A673 (cell line): ENCODE measurements at regions not wholly inside any gene's neighbourhood (a gene's known extent, or its start where the extent isn't known, plus 50 kb on each side); places are given as distances from the start of the nearest gene placed in this dataset.

Experiments
- BruUV-seq: library from RNA; stranded (reverse); fragments of 400-500 nt; replicated peaks from 2 replicates; lab custom pipeline; 2021; lab: Mats Ljungman, UMichigan
- CTCF ChIA-PET: fragments of 300-600 bp; sonication (Branson Sonifier 250); formaldehyde crosslinking; loops from one replicate; lab custom pipeline; 2022; ENCODE audit warnings: antibody characterized with exemption; lab: Charles Lee
- POLR2A ChIA-PET: fragments of 300-600 bp; sonication (Branson Sonifier 250); formaldehyde crosslinking; loops from one replicate; lab custom pipeline; 2022; ENCODE audit warnings: antibody characterized with exemption; ENCODE audit not compliant: low non-redundant PET; lab: Charles Lee
- DNase-seq: peaks from one replicate; pipeline ENCODE4 v3.0.0-alpha.2; 2015; ENCODE audit warnings: low spot score
- H3K27ac ChIP-seq: fragments of 200-600 bp; sonication (generic); 2 replicates; pipeline ENCODE4 v1.5.1; 2016; ENCODE audit warnings: mixed run types, low read depth, mild to moderate bottlenecking, mixed read lengths, antibody characterized with exemption, low read length; ENCODE audit not compliant: poor library complexity, severe bottlenecking
- H3K27me3 ChIP-seq: fragments of 200-600 bp; sonication (generic); replicated peaks from 2 replicates; pipeline ENCODE4 v1.6.1; 2017; ENCODE audit warnings: mixed run types, low read depth, mild to moderate bottlenecking, mixed read lengths, antibody characterized with exemption, low read length; ENCODE audit not compliant: insufficient read depth, poor library complexity
- H3K36me3 ChIP-seq: fragments of 200-600 bp; sonication (generic); 2 replicates; pipeline ENCODE4 v1.6.1; 2016; ENCODE audit warnings: mixed run types, mild to moderate bottlenecking, mixed read lengths, antibody characterized with exemption, low read length; ENCODE audit not compliant: insufficient read depth, poor library complexity, severe bottlenecking
- H3K4me1 ChIP-seq: fragments of 200-600 bp; sonication (generic); 2 replicates; pipeline ENCODE4 v1.6.1; 2017; ENCODE audit warnings: mixed run types, mild to moderate bottlenecking, mixed read lengths, antibody characterized with exemption, low read length; ENCODE audit not compliant: insufficient read depth, poor library complexity, severe bottlenecking
- H3K4me3 ChIP-seq: fragments of 200-600 bp; sonication (generic); 2 replicates; pipeline ENCODE4 v1.5.1; 2016; ENCODE audit warnings: low read depth, mixed run types, mild to moderate bottlenecking, mixed read lengths, low read length; ENCODE audit not compliant: poor library complexity, severe bottlenecking
- H3K9me3 ChIP-seq: fragments of 200-600 bp; sonication (generic); 2 replicates; pipeline ENCODE4 v1.6.1; 2016; ENCODE audit warnings: mixed run types, low read depth, mild to moderate bottlenecking, mixed read lengths, antibody characterized with exemption, low read length; ENCODE audit not compliant: poor library complexity, severe bottlenecking
- EZH2 ChIP-seq: fragments of 200-600 bp; sonication (generic); IDR thresholded peaks from 2 replicates; pipeline ENCODE4 v1.6.1; 2017; ENCODE audit warnings: borderline replicate concordance, low read depth, mild to moderate bottlenecking, mixed read lengths, antibody characterized with exemption, low read length; ENCODE audit not compliant: poor library complexity, severe bottlenecking
- intact Hi-C: fragments of 100-400 bp; cut with micrococcal nuclease; formaldehyde crosslinking; loops from one replicate; pipeline ENCODE4 v1.10.0; 2022; ENCODE audit not compliant: unreplicated experiment
- TF ChIP-seq, protein P1 (sequence below): fragments of 300-800, 200-600 bp; sonication (generic); conservative IDR thresholded peaks from 2 replicates; pipeline ENCODE4 v1.5.1; 2017; ENCODE audit warnings: low read depth, mild to moderate bottlenecking, antibody characterized with exemption, low read length, moderate library complexity, mixed read lengths

DNA sequence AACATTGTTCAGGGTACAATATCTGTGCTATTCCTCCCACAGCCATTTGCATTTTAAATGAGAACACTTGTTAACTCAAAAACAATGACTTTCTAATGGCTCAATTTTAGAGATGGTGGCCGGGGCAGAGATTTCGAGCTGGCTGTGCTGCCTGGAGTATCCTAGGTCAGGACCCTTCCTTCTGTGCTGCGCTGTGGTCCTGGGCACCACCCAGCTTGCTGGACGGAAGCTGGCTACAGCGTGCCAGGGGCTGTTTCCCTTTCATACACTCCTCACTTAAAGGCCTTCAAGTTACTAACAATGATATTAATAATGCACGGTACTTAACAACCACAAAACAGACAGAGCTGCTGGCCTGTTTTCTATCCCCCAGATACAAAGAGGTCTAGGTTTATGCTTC is 194.4 kb upstream of the CST7 start:
- intact Hi-C loops, result loop anchor here (5.0 kb wide), 1 partner anchor 142 kb away; no protein-coding TSS in a partner anchor
- BruUV-seq, result no TSS peak
- Histone ChIP-seq H3K36me3 (no peaks in the 10 kb centered on the region), H3K4me1 (peaks cover 33% of the 10 kb centered on the region), H3K4me3 (no peak overlapping the region), H3K27me3 (no peaks in the 10 kb centered on the region), H3K27ac (peak overlapping the region; percentile 67), H3K9me3 (peaks cover 9% of the 10 kb centered on the region)
- POLR2A ChIA-PET, result no interaction called here
- CTCF ChIA-PET, result no interaction called here
- TF ChIP-seq EZH2, result no peak
- TF ChIP-seq, protein P1, sequence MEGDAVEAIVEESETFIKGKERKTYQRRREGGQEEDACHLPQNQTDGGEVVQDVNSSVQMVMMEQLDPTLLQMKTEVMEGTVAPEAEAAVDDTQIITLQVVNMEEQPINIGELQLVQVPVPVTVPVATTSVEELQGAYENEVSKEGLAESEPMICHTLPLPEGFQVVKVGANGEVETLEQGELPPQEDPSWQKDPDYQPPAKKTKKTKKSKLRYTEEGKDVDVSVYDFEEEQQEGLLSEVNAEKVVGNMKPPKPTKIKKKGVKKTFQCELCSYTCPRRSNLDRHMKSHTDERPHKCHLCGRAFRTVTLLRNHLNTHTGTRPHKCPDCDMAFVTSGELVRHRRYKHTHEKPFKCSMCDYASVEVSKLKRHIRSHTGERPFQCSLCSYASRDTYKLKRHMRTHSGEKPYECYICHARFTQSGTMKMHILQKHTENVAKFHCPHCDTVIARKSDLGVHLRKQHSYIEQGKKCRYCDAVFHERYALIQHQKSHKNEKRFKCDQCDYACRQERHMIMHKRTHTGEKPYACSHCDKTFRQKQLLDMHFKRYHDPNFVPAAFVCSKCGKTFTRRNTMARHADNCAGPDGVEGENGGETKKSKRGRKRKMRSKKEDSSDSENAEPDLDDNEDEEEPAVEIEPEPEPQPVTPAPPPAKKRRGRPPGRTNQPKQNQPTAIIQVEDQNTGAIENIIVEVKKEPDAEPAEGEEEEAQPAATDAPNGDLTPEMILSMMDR, result no peak
- no peak for DNase-seq

DNA sequence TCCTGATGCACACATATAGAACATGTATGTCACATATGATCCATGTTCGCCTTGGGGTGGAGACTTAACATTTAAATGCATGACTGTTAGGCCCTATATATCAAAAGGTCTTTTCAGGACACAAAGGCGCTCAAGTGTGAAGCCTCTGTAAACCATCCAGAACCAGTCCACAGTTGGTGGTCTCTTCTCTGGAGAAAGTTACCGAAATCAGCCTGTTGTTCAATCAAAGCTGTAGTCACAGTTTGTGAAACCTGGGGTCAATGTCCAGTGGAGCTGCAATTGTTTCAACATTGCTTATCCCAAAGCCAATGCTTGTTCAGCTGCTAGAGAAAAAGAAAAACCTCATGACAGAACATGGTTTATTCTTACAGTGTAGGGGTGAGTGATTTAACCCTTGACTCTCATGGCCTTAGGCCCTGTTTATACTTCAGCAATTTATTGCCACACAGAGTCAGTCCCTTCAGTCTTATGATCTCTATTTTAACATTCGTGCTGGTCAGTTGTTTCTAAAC is 193.6 kb upstream of the CST7 start:
- ChIA-PET CTCF (no interaction called here), POLR2A (no interaction called here)
- Histone ChIP-seq H3K4me1 (peaks cover 33% of the 10 kb centered on the region), H3K9me3 (peaks cover 12% of the 10 kb centered on the region), H3K36me3 (no peaks in the 10 kb centered on the region), H3K27me3 (no peaks in the 10 kb centered on the region), H3K27ac (peak overlapping the region; percentile 71), H3K4me3 (no peak overlapping the region)
- DNase-seq, result peak; percentile 53
- intact Hi-C loops, result loop anchor here (5.0 kb wide), 1 partner anchor 143 kb away; no protein-coding TSS in a partner anchor
- TF ChIP-seq EZH2, result no peak
- TF ChIP-seq, protein P1, result no peak
- no TSS peak for BruUV-seq

DNA sequence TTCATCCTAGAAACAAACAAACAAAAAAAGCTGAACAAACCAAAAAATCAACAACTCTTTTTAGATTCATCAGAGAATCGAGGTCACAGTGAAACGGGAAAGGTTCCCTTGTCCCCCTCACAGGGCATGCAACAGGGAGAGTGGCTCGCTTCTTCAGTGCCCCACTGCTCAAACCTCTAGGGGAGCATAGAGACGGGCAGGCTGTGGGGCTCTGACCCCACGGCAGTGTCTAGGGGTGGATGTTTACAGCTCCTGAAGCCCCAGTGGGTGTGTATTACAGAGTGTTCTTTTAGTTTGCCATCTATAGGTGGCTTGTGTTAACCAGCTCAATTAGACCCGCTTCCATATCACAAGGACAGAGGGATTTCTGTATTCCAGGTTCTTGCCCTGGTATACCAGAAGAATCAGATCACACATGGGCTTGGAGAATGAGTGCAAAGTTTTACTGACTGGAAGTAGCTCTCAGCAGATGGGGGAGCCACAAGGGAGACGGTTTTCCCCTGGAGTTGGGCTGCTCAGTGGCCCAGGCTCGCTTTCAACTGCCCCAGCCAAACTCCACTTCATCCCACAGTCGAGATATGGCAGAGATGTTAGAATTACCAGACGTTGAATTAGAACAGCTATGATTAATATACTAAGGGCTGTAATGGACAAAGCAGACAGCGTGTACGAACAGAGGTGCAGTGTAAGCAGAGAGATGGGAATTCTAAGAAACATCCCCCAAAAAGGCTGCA is 192.6 kb upstream of the CST7 start:
- Histone ChIP-seq H3K4me1 (peaks cover 33% of the 10 kb centered on the region), H3K27ac (peak overlapping the region; percentile 71), H3K27me3 (no peaks in the 10 kb centered on the region), H3K4me3 (no peak overlapping the region), H3K36me3 (peaks cover 4% of the 10 kb centered on the region), H3K9me3 (peaks cover 22% of the 10 kb centered on the region)
- TF ChIP-seq EZH2, result no peak
- TF ChIP-seq, protein P1, result no peak
- ChIA-PET CTCF (no interaction called here), POLR2A (interaction anchor here (0.7 kb wide), 1 partner anchor 98 kb away, joined by 4 read pairs; no protein-coding TSS in a partner anchor)
- BruUV-seq, result no TSS peak
- DNase-seq, result no peak
- intact Hi-C loops, result loop anchor here (5.0 kb wide), 1 partner anchor 144 kb away; no protein-coding TSS in a partner anchor
